ENCODE measurements at regions not wholly inside any gene's neighbourhood (a gene's known extent, or its start where the extent isn't known, plus 50 kb on each side); places are given as distances from the start of the nearest gene placed in this dataset.
"Not testable (repeated sequence)": the region's sequence is repeated elsewhere in the genome, so short reads cannot be mapped to it uniquely, and the experiment has no call there.

DNA sequence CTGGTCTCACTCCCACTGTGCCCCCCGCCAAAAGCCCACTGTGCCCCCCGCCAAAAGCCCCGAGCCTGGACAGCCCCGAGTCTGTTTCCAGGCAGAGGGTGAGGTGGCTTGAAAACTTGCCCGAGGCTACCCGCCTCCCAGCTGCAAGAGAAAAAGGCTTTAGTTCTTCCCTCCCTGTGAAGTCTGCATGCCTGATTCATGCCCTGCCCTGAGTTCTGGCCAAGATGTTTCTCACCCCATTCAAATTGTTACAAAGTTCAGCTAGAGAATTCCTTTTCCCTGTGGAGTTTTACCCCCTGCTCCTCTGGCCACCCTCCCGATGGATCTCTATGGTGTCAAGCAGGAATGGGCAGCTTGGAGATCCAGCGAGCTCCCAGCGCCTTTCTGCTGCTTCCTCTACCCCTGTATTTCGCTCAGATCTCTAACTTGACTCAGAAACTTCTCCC lies 298.8 kb upstream of the MAP3K7 start:
- DNase-seq = no peak

GRCh38 chr6:90885137-90885536 lies 298.3 kb upstream of the MAP3K7 start:
- DNase-seq = not testable (repeated sequence)

- no peak for DNase-seq
These were observed 290.7 kb upstream of the MAP3K7 start for GRCh38 chr6:90877616-90878015.

- no peak for DNase-seq
These were observed 288.1 kb upstream of the MAP3K7 start for GRCh38 chr6:90874931-90875330.

- no peak for DNase-seq
These were observed 286.1 kb upstream of the MAP3K7 start for GRCh38 chr6:90872981-90873380.

GRCh38 chr6:90870561-90870960 lies 283.7 kb upstream of the MAP3K7 start:
- DNase-seq = no peak

DNA sequence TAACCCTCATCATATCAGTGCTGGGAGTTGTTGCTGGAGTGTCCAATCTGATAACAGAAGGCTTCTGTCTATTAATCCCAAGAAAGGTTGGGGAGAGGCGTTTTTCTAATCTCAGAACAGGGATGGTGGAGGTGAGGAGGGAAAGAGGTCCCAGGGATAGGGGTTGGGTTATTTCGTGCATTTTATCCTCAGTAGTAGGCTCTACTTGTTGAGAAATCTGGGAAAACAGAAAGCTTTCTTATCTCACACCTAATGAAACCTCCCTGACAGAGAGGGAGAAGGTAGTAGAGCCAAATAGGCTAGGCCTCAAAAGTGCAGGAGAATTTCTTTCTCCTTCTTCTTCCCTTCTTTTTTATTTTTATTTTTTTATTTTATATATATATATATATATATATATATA lies 281.8 kb upstream of the MAP3K7 start:
- no peak for DNase-seq

DNA sequence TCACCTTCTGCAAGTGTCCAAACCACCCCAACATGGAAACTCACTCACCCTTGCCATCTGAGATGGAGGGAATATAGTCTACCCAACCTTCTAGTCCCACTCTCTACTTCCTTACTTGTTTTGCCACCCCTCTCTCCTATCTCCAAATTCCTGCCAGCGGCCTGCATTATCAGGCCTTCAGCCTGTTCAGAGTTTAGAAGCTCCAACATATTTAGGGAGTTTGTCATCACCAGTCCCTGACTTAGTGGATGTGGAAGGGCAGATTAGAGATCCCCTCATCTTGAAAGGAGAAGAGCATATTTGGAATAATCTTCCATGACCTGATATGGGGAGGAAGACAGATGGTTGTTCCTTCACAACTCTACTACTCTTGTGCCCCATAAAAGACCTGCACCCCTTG lies 281.4 kb upstream of the MAP3K7 start:
- DNase-seq = no peak

DNA sequence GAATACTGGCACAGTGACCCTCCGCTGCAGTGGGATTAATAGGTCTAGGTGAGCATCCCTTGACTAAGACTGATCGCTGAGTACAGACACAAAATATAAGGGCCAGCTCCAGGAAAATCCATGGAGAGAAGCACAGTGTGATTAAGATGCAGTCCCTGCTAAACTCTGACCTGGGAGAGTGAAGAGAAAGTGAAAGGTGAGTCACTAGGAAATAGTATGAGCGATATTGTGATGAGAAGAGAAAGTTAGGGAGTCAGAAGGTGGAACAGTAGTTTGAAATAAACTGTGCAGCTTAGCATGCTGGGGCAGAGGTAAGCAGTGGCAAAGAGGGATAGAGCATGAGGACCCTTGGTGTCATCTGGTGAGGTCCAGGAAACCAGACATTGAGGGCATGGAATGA lies 278.6 kb upstream of the MAP3K7 start:
- no peak for DNase-seq

GRCh38 chr6:90863043-90863442 lies 276.2 kb upstream of the MAP3K7 start:
- DNase-seq = no peak

- peak in 1 of 2 experiments; percentile 4 for DNase-seq
These were observed 274.1 kb upstream of the MAP3K7 start for GRCh38 chr6:90860822-90861601.

DNA sequence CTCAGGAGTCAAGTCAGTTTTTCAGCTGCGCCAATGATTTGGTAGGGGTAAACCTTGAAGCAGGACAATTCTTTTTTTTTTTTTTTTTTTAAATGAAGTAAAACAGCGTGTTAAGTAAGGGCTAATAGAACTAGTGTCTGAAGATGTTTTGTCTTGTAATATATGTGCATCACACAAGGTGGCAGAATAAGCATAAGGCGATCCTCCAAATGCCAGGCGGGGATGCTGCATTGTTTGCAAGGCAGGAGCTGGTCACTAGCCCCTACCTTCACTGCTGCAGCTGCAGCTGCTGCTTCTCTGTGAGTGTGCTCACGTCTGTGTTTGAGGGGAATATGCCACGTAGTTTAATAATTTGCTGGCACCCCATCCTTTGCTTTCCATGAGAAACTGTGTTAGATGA lies 272.7 kb upstream of the MAP3K7 start:
- no peak for DNase-seq

- DNase-seq = no peak
These were observed 272.2 kb upstream of the MAP3K7 start for GRCh38 chr6:90859056-90859455.

GRCh38 chr6:90849686-90850085 lies 262.8 kb upstream of the MAP3K7 start:
- DNase-seq = no peak

DNA sequence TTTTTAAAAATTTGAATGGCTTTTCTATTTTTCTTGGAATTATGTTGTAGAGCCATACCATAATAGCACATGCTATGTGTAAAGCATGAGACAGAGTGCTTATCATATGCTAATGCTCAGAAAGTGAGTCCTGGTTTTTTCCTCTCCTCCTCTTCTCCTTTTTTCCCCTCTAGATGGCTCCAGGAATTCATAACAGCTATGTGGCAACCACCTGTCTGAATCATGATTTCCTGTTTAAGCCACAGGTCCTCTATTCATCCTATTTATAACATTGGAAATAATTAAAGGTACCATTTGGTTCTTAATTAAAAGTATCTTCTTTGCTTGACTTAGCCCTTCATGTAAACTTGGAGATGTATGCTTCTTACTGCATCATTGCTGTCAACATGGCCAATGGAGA lies 260.0 kb upstream of the MAP3K7 start:
- no peak for DNase-seq

DNA sequence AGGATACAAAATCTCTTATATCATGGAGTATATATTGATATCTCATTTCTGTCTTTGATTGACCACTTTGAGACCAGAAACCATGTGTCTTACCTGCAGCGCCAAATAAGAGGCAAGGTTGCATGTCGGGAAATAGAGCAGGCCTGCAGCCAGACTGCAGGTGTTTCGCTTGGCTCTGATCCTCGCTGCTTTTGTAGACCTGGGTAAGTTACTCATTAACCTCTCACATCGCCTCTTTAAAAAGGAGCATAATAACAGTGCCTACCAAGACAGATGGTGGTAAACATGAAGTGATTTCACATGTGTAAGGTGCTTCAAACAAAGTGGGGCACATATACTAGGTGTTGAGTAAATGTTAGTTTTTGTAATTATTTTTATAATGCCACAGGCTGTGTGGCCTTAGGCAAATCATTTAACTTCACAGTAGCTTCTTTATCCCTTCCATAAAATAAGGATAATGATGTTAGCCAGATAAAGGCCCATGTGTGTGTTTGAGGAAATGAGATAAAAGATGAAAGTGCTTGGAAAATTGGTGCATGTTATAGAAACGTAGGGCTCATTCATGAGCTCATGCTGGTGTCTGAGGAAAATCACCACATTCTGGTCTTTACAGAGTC lies 248.8 kb upstream of the MAP3K7 start:
- DNase-seq = no peak

- DNase-seq = no peak
These were observed 242.4 kb upstream of the MAP3K7 start for GRCh38 chr6:90829311-90829710.

DNA sequence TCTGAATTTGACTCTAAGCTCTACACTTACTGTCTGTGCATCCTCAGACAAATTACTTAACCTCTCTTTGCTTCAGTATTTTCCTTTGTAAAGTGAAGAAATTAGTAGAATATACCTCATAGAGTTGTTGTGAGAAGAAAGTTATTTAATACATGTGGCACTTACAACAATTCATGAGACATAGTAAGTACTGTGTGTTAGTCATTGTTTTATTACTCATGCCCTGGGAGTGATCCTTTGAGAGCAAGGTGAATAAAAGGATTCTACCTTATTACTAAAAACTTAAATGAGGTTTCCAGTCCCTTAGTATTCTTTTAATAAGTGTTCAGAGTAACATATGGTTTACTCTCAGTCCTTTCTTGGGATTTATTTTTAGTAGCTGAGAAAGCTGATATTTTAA lies 233.6 kb upstream of the MAP3K7 start:
- no peak for DNase-seq

DNA sequence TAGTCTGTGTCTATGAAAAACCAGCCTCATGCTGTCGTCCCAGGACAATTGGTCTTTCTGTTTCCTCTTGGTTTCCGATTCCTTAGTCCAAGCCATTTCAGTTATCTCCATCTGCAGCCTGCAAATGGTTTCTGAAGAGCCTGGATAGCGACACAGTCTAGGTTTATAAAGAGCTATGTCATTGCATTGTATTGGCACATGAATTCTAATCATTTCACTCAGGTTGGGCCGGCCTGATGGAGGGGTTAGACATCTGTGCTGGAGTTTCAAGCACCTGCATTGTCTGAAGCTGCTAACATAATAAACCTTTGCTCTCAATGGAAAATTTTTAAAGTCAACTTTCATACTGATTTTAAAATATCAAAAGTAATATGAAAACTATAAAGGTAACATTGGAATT lies 232.6 kb upstream of the MAP3K7 start:
- DNase-seq = no peak

DNA sequence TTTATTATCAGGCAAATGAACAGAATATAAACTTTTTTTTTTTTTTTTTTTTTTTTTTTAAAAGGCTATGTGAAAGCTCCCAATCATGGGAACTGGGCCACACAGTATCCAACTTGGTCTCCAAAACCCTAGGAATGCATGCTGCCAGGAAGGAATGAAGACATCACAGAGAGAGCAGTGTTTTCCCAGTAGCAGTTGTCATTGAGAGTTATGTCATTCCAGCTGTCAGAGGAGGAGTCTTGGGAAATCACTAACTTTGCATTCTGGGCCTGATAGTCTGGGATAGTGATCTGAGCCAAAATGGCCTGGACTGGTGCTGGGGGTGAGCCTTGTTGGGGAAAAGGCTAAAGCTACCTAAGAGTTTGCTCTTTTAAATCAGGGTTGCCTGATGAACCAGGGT lies 231.3 kb upstream of the MAP3K7 start:
- DNase-seq = no peak

DNA sequence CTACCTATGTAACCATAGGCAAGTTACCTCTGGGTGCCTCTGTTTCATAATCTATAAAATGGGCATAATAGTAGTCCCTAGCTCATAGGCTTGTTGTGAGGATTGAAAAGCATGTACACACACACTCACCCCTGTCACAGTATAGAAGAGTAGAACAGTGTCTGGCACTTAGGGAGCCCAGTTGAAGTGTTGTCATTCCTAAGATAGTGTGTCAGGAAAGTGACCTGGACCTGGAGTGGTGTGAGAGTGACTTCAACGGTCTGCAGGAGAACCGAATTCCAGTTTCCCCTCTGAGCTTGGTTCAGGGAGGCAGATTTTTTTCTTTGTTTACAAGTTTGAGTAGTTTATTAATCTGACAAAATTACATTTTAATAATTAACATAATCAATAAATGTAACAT lies 229.9 kb upstream of the MAP3K7 start:
- DNase-seq = no peak

DNA sequence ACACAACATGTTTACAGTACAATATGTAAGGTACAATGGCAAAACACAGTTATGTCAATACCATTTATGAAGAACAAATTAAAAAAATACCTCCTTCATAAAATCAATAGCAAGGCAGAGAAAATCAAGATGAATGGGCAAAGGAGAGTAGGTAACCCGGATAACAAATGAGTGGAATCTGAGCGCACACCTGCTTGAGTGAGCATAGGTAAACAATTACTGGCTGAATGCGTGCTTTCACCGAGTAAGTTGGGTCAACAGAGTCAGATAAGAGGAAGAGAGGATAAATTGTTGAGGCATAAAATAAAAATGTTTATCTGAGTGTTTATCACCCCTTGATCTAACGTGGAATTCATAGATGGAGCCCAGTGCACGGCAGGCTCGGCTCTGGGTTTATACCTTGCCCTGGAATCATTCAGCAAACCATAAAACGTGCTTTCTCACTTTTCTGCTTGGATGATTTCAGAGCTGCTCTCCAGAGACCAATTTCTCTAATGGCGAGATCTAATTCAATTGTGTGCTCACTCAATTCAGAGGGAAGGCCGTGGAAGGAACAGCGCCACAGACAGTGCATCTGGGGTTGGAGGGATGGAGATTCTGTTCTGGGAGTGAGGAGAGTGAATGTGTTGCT lies 224.8 kb upstream of the MAP3K7 start:
- peak; percentile 80 to 86 for DNase-seq

DNA sequence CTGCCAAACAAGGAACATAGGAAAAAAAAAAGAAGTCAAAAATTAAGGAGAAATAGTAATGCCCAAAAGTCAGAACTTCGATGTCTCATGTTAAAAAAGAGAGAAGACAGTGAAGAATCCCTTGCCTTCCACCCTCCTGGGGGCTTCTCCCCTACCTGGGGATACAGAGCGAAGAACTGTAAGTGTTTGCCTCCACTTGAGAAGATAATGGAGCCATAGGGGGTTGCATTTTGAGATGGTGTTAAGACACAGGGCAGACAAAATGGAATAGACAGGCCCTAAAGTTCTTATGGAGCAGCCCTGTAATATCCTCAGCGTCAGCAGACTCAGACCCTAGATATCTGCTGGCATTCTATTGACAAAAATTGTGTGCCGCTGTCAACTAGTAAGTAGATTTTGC lies 222.2 kb upstream of the MAP3K7 start:
- DNase-seq = no peak

Data from NCI-H187 (cell line).